DND-41 (cell line): ENCODE measurements at regions not wholly inside any gene's neighbourhood (a gene's known extent, or its start where the extent isn't known, plus 50 kb on each side); places are given as distances from the start of the nearest gene placed in this dataset.

Experiments used
- EZH2 ChIP-seq: IDR thresholded peaks from 3 replicates; pipeline ENCODE4 v1.6.1; 2012; ENCODE audit warnings: borderline replicate concordance, low read depth, mild to moderate bottlenecking, moderate library complexity, low read length, inconsistent platforms; ENCODE audit not compliant: severe bottlenecking
- TF ChIP-seq, protein P1 (sequence below): IDR thresholded peaks from 2 replicates; pipeline ENCODE4 v1.5.1; 2012; ENCODE audit warnings: borderline replicate concordance, low read length, moderate library complexity, mild to moderate bottlenecking; ENCODE audit not compliant: poor library complexity, severe bottlenecking; ENCODE audit errors: extremely low read depth

DNA sequence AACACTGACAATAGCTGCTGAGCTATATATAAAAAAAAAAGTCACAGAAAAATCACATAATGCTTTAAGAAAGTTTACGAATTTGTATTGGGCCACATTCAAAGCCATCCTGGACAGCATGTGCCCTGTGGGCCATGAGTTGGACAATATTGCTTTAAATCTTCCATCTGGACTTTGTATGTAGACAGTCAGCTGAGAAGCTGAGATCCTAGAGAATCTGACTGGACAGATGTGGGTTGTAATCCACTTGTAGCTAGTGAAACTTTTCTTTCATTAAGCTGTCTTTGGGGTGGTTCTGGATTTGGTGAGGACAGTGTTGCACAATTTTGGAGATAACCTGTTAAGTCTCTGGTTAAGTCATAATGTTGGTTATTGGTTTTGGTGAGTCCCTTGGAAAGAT is 824.5 kb downstream of the CCSER2 start:
- TF ChIP-seq, protein P1, sequence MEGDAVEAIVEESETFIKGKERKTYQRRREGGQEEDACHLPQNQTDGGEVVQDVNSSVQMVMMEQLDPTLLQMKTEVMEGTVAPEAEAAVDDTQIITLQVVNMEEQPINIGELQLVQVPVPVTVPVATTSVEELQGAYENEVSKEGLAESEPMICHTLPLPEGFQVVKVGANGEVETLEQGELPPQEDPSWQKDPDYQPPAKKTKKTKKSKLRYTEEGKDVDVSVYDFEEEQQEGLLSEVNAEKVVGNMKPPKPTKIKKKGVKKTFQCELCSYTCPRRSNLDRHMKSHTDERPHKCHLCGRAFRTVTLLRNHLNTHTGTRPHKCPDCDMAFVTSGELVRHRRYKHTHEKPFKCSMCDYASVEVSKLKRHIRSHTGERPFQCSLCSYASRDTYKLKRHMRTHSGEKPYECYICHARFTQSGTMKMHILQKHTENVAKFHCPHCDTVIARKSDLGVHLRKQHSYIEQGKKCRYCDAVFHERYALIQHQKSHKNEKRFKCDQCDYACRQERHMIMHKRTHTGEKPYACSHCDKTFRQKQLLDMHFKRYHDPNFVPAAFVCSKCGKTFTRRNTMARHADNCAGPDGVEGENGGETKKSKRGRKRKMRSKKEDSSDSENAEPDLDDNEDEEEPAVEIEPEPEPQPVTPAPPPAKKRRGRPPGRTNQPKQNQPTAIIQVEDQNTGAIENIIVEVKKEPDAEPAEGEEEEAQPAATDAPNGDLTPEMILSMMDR, result no peak
- no peak for TF ChIP-seq EZH2
